Loucy (cell line): ENCODE measurements at regions not wholly inside any gene's neighbourhood (a gene's known extent, or its start where the extent isn't known, plus 50 kb on each side); places are given as distances from the start of the nearest gene placed in this dataset.

Source experiments
- EZH2phosphoT487 ChIP-seq: fragments of 200-600 bp; IDR thresholded peaks from 2 replicates; pipeline ENCODE4 v1.6.1; 2018; ENCODE audit warnings: antibody characterized with exemption, mild to moderate bottlenecking, moderate library complexity, borderline replicate concordance
- TF ChIP-seq, protein P1 (sequence below): fragments of 200-600 bp; sonication (generic); conservative IDR thresholded peaks from 2 replicates; pipeline ENCODE4 v1.5.1; 2014; ENCODE audit warnings: mild to moderate bottlenecking, antibody characterized with exemption, low read length

DNA sequence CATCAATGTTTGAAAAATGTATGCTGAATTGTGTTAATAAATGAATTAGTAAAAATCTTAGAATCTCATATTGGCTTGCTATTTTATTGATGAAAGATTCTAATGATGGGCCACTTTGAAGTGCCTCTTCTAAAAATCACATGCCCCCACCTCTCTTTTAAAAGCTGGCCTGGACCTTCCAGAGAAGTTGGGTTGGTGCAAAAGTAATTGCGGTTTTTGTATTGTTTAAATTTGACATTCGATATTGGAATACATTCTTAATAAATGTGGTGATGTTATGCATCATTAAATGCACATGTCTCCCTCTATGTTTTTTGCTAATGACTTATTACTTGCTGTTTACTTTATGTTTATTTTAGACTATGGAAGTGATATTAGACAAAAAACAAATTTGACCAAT lies 314.6 kb upstream of the C16orf82 start:
- TF ChIP-seq, protein P1, sequence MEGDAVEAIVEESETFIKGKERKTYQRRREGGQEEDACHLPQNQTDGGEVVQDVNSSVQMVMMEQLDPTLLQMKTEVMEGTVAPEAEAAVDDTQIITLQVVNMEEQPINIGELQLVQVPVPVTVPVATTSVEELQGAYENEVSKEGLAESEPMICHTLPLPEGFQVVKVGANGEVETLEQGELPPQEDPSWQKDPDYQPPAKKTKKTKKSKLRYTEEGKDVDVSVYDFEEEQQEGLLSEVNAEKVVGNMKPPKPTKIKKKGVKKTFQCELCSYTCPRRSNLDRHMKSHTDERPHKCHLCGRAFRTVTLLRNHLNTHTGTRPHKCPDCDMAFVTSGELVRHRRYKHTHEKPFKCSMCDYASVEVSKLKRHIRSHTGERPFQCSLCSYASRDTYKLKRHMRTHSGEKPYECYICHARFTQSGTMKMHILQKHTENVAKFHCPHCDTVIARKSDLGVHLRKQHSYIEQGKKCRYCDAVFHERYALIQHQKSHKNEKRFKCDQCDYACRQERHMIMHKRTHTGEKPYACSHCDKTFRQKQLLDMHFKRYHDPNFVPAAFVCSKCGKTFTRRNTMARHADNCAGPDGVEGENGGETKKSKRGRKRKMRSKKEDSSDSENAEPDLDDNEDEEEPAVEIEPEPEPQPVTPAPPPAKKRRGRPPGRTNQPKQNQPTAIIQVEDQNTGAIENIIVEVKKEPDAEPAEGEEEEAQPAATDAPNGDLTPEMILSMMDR = no peak
- TF ChIP-seq EZH2phosphoT487 = no peak
